Right cardiac atrium (tissue), 5 donors: ENCODE measurements at regions not wholly inside any gene's neighbourhood (a gene's known extent, or its start where the extent isn't known, plus 50 kb on each side); places are given as distances from the start of the nearest gene placed in this dataset.

Experiments used
- ATAC-seq, 2 donors: fragments of 200-7000 bp; cut with Tn5 transposase; one replicate each; pipeline versions ENCODE4 v1.8.0 to v1.9.1; 2020; ENCODE audit warnings: moderate library complexity in 2 of 2, mild to moderate bottlenecking in 1 of 2
- DNase-seq, 3 donors: peaks; one replicate each; pipeline ENCODE4 v3.0.0-alpha.2; 2020
- H3K27ac ChIP-seq: one replicate; pipeline ENCODE4 v1.5.1; 2013; ENCODE audit warnings: mild to moderate bottlenecking, low read length, control low read depth, moderate library complexity
- H3K27me3 ChIP-seq: one replicate; pipeline ENCODE4 v1.6.1; 2013; ENCODE audit not compliant: control insufficient read depth, insufficient read depth
- H3K4me1 ChIP-seq: one replicate; pipeline ENCODE4 v1.6.1; 2013; ENCODE audit warnings: low read length; ENCODE audit not compliant: control insufficient read depth, insufficient read depth
- H3K4me3 ChIP-seq: one replicate; pipeline ENCODE4 v1.5.1; 2013; ENCODE audit warnings: low read length, control low read depth
- H3K9me3 ChIP-seq: one replicate; pipeline ENCODE4 v1.6.1; 2013; ENCODE audit warnings: low read length; ENCODE audit not compliant: control insufficient read depth
- WGBS: extraction: QIAGEN DNeasy Blood & Tissue Kit; methylation state at CpG from one replicate; pipeline ENCODE4 v1.1.7; 2013; 5-methylcytosine and 5-hydroxymethylcytosine counted together
- intact Hi-C, 4 donors: fragments of 100-400 bp; cut with DNase I; formaldehyde crosslinking; loops; one replicate each; pipeline versions ENCODE4 v1.11.0 to v1.14.0; 2022 to 2023
- donor health status: healthy with polysubstance abuse.
- donor health status: DM: no; HTN: yes; CAD: no.
- donor health status: DM: no; HTN: no; CAD: no.
- donor health status: DM: no; HTN: yes; CAD: no; lungs with severe emphysema.
- donor health status: DM: yes; HTN: yes; CAD: no.

DNA sequence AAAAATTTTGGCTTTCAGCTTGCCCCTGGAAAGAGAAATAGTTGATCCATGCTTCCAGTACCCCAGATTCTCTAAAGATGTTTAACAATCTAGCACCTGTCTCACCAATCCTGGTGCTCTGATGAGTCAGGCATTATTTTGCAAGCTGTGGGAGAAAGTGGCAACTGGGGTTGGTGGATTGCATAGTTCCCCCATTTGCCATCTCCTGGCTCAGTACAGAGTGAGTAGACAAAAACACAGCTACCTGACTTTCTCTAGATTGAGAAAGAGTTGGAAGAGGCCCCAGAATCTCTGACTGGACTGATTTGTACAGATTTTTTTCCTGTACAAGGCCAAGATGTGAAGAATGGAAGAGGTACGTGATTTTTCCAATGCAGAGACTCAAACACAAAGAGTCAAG, 75.1 kb upstream of the NEGR1 start:
- Histone ChIP-seq H3K27ac (no peak overlapping the region), H3K4me1 (no peaks in the 10 kb centered on the region), H3K4me3 (no peak overlapping the region), H3K27me3 (no peaks in the 10 kb centered on the region), H3K9me3 (no peaks in the 10 kb centered on the region)
- no peak for ATAC-seq
- no peak for DNase-seq
- WGBS: 85% methylated on average over 1 of the region's 1 CpG
- intact Hi-C loops: no loop called here

GRCh38 chr1:72355899-72356298, 73.6 kb upstream of the NEGR1 start:
- ATAC-seq (no peak), DNase-seq (no peak)
- H3K27ac ChIP-seq: no peak overlapping the region
- intact Hi-C loops: no loop called here
- H3K9me3 ChIP-seq: no peaks in the 10 kb centered on the region
- H3K4me3 ChIP-seq: no peak overlapping the region
- 90% methylated on average over 3 of the region's 3 CpGs for WGBS
- no peaks in the 10 kb centered on the region for H3K27me3 ChIP-seq
- no peaks in the 10 kb centered on the region for H3K4me1 ChIP-seq

GRCh38 chr1:72341661-72342060, 59.3 kb upstream of the NEGR1 start:
- intact Hi-C loops: no loop called here
- Histone ChIP-seq H3K27me3 (no peaks in the 10 kb centered on the region), H3K4me1 (no peaks in the 10 kb centered on the region), H3K9me3 (no peaks in the 10 kb centered on the region), H3K27ac (no peak overlapping the region), H3K4me3 (no peak overlapping the region)
- ATAC-seq (no peak), DNase-seq (no peak)
- WGBS: 43% methylated on average over 1 of the region's 1 CpG

DNA sequence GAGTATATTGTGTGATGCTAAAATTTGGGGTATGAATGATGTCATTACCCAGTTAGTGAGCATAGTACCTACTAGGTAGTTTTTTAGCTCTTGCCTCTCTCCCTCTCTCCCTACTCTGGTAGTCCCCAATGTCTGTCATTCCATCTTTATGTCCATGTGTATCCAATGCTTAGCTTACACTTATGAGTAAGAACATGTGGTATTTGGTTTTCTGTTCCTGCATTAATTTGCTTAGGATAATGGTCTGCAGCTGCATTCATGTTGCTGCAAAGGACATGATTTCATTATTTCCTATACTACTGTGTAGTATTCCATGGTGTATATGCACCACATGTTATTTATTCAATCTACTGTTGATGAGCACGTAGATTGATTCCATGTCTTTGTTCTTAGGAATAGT, 54.4 kb upstream of the NEGR1 start:
- no peaks in the 10 kb centered on the region for H3K4me1 ChIP-seq
- no peak overlapping the region for H3K27ac ChIP-seq
- no peaks in the 10 kb centered on the region for H3K27me3 ChIP-seq
- no peaks in the 10 kb centered on the region for H3K9me3 ChIP-seq
- 89% methylated on average over 1 of the region's 1 CpG for WGBS
- ATAC-seq (no peak), DNase-seq (no peak)
- intact Hi-C loops: no loop called here
- no peak overlapping the region for H3K4me3 ChIP-seq
